GM10248 (cell line): ENCODE measurements at regions not wholly inside any gene's neighbourhood (a gene's known extent, or its start where the extent isn't known, plus 50 kb on each side); places are given as distances from the start of the nearest gene placed in this dataset.

Experiments
- CTCF ChIA-PET: fragments of 300-600 bp; sonication (Branson Sonifier 250); formaldehyde crosslinking; extraction: SDS; loops from one replicate; lab custom pipeline; 2021; ENCODE audit warnings: antibody characterized with exemption; lab: Yijun Ruan, JAX
- POLR2A ChIA-PET: fragments of 350-650 bp; sonication (Branson Sonifier 250); formaldehyde crosslinking; extraction: SDS; loops from one replicate; lab custom pipeline; 2020; ENCODE audit warnings: antibody characterized with exemption; lab: Yijun Ruan, JAX
- DNase-seq: peaks from one replicate; pipeline ENCODE4 v3.0.0; 2012; ENCODE audit errors: extremely low spot score
- TF ChIP-seq, protein P1 (sequence below): IDR thresholded peaks from 2 replicates; pipeline ENCODE4 v1.5.1; 2012; ENCODE audit warnings: mild to moderate bottlenecking, low read depth; ENCODE audit errors: extremely low read depth, missing control alignments, control extremely low read depth

GRCh38 chr16:80066805-80067580, 466.5 kb upstream of the MAF start:
- POLR2A ChIA-PET = no interaction called here
- CTCF ChIA-PET = interaction anchor here (0.9 kb wide), 1 partner anchor 9 kb away, joined by 3 read pairs; no protein-coding TSS in a partner anchor
- no peak for DNase-seq
- TF ChIP-seq, protein P1, sequence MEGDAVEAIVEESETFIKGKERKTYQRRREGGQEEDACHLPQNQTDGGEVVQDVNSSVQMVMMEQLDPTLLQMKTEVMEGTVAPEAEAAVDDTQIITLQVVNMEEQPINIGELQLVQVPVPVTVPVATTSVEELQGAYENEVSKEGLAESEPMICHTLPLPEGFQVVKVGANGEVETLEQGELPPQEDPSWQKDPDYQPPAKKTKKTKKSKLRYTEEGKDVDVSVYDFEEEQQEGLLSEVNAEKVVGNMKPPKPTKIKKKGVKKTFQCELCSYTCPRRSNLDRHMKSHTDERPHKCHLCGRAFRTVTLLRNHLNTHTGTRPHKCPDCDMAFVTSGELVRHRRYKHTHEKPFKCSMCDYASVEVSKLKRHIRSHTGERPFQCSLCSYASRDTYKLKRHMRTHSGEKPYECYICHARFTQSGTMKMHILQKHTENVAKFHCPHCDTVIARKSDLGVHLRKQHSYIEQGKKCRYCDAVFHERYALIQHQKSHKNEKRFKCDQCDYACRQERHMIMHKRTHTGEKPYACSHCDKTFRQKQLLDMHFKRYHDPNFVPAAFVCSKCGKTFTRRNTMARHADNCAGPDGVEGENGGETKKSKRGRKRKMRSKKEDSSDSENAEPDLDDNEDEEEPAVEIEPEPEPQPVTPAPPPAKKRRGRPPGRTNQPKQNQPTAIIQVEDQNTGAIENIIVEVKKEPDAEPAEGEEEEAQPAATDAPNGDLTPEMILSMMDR = no peak

- ChIA-PET POLR2A (no interaction called here), CTCF (no interaction called here)
- DNase-seq = no peak
These were observed 465.0 kb upstream of the MAF start for GRCh38 chr16:80065541-80065940.

GRCh38 chr16:80063713-80064069, 463.2 kb upstream of the MAF start:
- TF ChIP-seq, protein P1 = no peak
- DNase-seq = no peak
- ChIA-PET POLR2A (no interaction called here), CTCF (interaction anchor here (1.1 kb wide), 1 partner anchor 59 kb away, joined by 3 read pairs; no protein-coding TSS in a partner anchor)

More at GRCh38 chr16:80065541-80065940, 465.0 kb upstream of the MAF start:
- TF ChIP-seq, protein P1 = no peak

DNA sequence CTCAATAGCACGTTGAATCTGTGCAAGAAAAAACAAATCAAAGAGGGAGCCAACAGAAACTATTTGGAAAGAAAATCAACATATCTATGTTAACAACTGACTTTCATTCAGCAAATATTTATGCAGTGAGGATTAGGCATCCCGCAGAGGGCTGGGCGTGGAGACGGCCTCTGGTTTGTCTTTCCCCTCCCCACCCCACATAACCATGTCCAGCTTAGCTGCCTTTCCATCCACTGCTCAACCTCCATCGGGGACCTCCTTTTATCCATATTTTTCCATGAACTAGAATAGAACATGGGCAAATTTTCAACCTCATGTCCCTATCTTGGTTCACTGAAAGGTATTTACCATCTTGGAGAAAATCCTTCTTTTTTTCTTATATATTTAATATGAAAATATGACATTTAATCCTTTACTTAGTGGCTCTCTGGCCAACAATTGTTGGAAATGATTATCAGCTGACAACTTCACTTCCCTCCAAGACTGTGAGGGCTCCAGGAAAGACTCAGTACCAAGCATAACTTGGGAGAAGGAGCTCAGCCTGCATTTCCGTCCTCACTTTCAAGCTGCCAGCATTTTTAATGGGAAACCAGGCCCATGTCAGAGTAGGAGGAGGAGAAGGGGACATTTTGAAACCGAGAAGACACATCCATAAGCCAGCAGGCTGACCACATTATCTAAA, 462.6 kb upstream of the MAF start:
- POLR2A ChIA-PET = no interaction called here
- CTCF ChIA-PET = interaction anchor here (1.1 kb wide), 1 partner anchor 60 kb away, joined by 3 read pairs; no protein-coding TSS in a partner anchor
- DNase-seq = no peak
- TF ChIP-seq, protein P1 = no peak

DNA sequence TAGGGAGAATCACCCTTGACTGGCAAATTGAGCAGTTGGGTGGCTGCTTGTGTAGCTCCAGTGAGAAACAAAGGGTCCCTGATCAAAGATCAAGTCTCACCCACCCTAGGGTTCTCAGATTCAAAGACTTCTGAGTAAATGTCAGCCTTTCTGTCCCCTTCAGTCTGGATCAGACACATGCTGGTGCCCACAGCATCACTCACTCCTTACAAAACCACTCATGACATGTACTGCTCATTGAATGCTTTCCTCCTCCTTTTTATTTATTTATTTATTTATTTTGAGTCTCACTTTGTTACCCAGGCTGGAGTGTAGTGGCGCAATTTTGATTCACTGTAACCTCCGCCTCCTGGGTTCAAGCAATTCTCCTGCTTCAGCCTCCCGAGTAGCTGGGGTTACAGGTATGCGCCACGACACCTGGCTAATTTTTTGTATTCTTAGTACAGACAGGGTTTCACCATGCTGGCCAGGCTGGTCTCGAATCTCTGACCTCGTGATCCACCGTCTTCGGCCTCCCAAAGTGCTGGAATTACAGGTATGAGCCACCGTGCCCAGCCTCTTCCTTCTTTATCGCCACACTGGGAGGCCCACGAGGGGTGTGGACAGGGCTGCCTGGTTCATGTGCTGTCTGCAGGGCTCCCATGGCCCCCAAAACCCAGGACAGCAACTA, 462.0 kb upstream of the MAF start:
- ChIA-PET CTCF (no interaction called here), POLR2A (no interaction called here)
- TF ChIP-seq, protein P1 = no peak
- no peak for DNase-seq

DNA sequence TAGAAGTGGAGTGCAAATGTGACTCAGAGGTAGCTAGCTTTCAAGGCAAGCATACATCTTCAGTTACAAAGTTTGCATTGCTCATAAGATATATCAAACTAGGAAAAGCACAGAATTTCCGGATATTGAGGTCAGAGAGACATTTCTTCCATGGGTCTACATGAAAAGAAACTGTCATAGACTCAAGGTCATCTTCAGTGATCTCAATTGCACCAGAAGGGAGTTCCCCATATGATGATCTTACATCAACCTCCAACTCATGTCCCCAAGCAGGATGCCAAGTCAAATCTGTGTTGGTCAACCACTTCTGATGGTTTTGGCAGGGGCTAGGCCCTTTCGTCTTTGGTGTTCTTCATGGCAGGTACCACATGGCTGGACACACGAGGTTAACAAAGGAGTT, 459.9 kb upstream of the MAF start:
- POLR2A ChIA-PET = no interaction called here
- no peak for DNase-seq
- TF ChIP-seq, protein P1 = no peak
- CTCF ChIA-PET = no interaction called here
